ENCODE measurements at regions not wholly inside any gene's neighbourhood (a gene's known extent, or its start where the extent isn't known, plus 50 kb on each side); places are given as distances from the start of the nearest gene placed in this dataset.
"Not testable (repeated sequence)": the region's sequence is repeated elsewhere in the genome, so short reads cannot be mapped to it uniquely, and the experiment has no call there.

DNA sequence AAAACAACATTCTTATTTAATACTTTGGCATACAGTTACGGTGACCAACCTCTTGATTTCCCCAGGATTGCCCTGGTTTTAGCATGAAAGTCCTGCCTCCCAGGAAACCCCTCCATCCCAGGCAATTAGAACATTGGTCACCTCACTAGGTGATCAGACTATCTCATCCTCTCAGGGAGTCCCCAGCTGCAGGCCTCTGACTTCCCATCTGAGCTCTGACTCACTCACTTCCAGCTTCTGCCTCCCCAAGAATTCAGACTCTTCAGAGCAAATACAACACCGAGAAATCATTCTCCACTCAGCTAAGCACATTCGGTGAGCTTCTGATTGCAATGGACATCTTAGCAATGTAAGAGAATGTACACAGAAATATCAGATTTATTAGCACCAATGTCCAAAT lies 92.4 kb upstream of the HES1 start:
- H3K36me3 Mint-ChIP-seq, result no peaks in the 10 kb centered on the region
- no peaks in the 10 kb centered on the region for H3K9me3 Mint-ChIP-seq
- no peak overlapping the region for H3K4me3 Mint-ChIP-seq
- H3K27ac Mint-ChIP-seq, result no peak overlapping the region
- H3K4me1 Mint-ChIP-seq, result no peaks in the 10 kb centered on the region
- H3K27me3 Mint-ChIP-seq, result peaks cover 2% of the 10 kb centered on the region

DNA sequence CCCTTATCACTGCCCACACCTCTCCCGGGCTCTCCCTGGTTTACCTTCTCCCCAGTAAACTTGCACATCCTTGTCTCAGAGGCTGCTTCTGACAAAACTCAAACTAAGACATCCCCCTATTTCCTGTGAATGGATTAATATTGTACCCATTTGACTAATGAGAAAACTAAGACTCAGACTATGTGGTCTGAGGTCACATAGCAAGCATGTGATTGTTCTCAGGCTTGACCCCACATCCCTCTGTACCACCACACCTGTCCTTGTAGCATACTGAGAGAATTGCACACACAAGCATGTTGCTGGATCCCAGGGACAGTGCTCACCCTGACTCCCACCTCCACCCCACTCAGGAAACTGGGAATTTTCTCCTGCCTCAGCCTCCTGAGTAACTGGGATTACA lies 90.7 kb upstream of the HES1 start:
- Mint-ChIP-seq H3K4me1 (no peaks in the 10 kb centered on the region), H3K36me3 (peaks cover 3% of the 10 kb centered on the region), H3K27me3 (no peaks in the 10 kb centered on the region), H3K9me3 (peaks cover 3% of the 10 kb centered on the region), H3K27ac (no peak overlapping the region), H3K4me3 (no peak overlapping the region)

DNA sequence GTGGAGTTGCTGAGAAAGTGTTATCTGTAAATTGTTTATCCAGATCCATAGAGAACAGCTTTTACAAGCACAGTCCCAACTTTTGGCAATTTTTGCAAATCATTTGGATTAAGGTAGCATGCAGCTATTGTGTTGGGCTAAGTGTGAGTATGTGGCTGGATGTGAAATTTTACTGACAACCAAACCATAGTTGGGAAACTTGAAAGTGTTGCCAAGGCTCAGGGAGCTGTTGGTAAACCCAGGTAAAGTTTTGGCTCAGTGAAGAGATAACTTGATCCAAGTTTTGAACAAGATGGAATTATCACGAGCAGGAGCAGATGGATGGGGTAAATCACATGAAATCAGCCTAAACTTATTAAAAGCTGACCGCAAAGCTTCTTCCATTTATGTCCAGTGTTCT lies 90.0 kb upstream of the HES1 start:
- Mint-ChIP-seq H3K27me3 (no peaks in the 10 kb centered on the region), H3K27ac (no peak overlapping the region), H3K36me3 (peaks cover 3% of the 10 kb centered on the region), H3K9me3 (peaks cover 5% of the 10 kb centered on the region), H3K4me1 (no peaks in the 10 kb centered on the region), H3K4me3 (no peak overlapping the region)

DNA sequence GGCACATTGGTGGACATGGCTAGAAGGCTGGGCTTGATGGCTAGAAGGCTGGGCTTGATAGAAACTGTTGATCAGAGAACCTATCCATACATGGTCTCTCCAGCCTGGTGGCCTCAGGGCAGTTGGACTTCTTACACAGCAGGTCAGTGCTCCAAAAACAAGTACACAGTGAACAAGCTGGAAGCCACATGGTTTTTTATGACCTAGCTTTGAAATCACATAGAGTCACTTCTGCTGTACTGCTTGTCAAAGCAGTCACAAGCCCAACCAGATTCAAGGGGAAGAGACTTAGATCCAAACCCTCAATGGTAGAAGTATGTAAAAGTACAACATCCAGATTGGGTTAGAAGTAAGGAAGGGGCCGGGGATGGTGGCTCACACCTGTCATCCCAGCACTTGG lies 89.4 kb upstream of the HES1 start:
- no peak overlapping the region for H3K4me3 Mint-ChIP-seq
- peaks cover 5% of the 10 kb centered on the region for H3K9me3 Mint-ChIP-seq
- no peaks in the 10 kb centered on the region for H3K4me1 Mint-ChIP-seq
- peaks cover 3% of the 10 kb centered on the region for H3K36me3 Mint-ChIP-seq
- H3K27me3 Mint-ChIP-seq, result no peaks in the 10 kb centered on the region
- H3K27ac Mint-ChIP-seq, result no peak overlapping the region

DNA sequence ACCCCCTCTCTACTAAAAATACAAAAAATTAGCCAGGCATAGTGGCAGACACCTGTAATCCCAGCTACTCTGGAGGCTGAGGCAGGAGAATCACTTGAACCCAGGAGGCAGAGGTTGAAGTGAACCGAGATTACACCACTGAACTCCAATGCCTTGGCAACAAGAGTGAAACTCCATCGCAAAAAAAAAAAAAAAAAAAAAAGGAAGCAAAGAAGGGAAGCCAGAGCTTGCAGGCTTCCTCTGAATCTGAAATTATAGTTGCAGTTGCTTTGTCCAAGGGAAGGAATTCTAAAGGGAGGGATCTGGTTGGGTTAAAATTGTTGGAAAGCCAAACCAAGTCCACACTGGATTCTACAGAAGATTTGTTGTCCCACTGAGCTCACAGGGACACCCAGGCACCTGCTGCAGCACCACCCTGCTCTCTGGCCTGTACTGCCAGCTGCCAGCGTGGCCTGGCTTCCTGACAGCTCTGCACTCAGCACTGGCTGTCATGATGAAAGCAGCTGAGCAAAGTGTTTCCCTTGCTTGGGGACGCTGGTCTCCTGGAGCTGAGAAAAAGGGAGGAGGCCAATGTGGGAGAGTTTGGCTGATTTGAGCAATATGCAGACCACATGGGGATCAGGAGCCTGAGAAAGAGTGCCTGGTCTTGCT lies 88.8 kb upstream of the HES1 start:
- Mint-ChIP-seq H3K27ac (no peak overlapping the region), H3K4me3 (no peak overlapping the region), H3K36me3 (peaks cover 6% of the 10 kb centered on the region), H3K27me3 (no peaks in the 10 kb centered on the region), H3K9me3 (peaks cover 5% of the 10 kb centered on the region), H3K4me1 (no peaks in the 10 kb centered on the region)

DNA sequence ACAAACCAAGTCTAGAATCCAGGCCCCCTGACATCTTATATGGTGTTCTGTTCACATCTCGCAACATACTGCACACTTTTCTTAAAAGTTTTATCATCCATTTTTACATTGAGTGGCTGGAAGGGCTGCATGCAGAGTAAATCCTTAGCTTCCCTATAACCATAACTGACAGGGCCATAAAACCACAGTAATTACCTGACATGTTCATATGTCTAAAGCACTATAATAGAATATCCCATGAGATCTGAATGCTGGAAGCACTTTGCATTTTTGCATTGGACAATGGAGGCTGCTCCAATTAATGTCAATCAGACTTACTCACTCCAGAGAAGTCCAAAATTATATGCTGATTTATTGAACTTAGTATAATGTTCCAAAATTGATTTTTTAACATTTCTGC lies 86.6 kb upstream of the HES1 start:
- Mint-ChIP-seq H3K27ac (no peak overlapping the region), H3K4me1 (no peaks in the 10 kb centered on the region), H3K9me3 (peaks cover 5% of the 10 kb centered on the region), H3K36me3 (peaks cover 6% of the 10 kb centered on the region), H3K4me3 (no peak overlapping the region), H3K27me3 (no peaks in the 10 kb centered on the region)

DNA sequence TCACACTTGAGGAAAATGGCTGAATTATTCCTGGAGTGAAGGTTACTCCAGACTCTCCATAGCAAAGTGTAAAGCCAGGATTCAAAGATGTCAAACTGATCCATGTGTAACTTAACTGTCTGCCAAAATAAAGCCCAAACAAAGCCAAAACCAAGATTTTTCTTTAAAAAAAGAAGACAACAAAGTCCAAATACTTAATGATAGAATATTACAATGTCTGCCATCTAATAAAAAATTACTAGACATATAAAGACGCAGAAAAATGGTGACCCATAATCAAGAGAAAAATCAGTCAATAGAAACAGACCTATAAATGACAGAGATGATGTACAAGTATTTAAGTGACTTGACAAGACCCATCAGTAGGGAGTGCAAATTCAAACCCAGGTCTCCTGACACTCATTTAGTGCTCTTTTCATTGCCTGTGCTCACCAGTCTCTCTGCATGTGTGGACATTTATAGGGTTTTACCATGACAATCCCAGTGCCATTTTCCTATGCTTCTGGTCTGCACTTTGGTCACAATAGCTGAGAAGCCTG lies 85.1 kb upstream of the HES1 start:
- H3K36me3 Mint-ChIP-seq, result peaks cover 6% of the 10 kb centered on the region
- H3K4me1 Mint-ChIP-seq, result no peaks in the 10 kb centered on the region
- H3K27ac Mint-ChIP-seq, result no peak overlapping the region
- no peaks in the 10 kb centered on the region for H3K27me3 Mint-ChIP-seq
- peaks cover 5% of the 10 kb centered on the region for H3K9me3 Mint-ChIP-seq
- H3K4me3 Mint-ChIP-seq, result no peak overlapping the region

DNA sequence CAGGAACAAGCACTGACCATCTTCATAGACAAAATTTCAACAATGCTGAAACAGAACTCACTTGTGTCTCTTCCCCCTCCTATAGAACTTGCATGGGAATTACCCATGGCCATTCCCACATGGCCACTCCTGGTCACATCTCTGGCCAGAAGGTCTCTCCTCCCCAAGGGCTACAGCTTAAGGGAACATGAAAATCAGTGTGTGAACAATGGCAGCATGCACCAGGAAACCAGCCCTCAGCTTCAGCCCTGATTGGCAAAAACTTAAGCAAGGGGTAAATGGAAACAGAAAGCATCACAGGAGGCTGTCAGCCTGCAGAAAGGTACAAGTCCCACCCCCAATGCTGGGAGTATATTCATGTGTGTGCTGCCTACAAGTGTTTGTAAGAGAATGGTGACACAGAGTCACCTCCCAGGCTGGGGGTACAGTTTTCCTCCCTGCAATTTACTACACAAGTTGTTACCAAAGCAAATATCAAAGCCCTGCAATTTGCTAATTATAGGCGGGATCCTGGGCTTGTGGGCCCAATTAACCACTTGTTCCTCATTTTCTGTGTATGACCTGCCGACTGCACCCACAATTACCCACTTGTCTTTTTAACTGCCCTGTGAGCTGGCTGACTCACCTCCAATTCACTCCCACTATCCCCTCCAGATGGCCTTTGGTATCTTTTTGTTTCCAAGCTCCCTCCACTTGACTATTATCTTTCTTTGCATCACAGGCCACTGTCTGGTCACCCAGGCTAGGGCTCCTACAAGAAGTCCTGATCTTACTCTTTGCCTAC lies 84.4 kb upstream of the HES1 start:
- Mint-ChIP-seq H3K27me3 (no peaks in the 10 kb centered on the region), H3K36me3 (peaks cover 6% of the 10 kb centered on the region), H3K27ac (no peak overlapping the region), H3K4me3 (no peak overlapping the region), H3K4me1 (peaks cover 3% of the 10 kb centered on the region), H3K9me3 (peaks cover 5% of the 10 kb centered on the region)

DNA sequence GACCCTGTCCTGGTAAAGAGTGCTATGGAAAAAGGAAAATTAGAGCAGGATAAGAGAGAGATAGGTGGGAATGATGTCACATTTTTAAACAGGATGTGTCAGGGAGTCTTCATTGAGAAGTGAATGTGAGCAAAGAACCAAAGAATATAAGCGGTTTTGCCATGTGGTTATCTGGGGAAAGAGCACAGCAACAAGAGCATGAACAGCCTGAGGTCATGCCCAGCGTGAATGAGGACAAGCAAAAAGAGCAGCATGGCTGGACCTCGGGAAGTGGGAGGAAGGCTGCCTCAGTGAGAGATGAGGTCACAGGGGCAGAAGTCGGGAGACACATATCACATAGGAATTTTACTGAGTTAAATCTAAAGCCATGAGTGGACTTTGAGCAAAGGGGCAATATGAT lies 82.8 kb upstream of the HES1 start:
- Mint-ChIP-seq H3K27me3 (peaks cover 5% of the 10 kb centered on the region), H3K36me3 (peaks cover 6% of the 10 kb centered on the region), H3K4me3 (no peak overlapping the region)

DNA sequence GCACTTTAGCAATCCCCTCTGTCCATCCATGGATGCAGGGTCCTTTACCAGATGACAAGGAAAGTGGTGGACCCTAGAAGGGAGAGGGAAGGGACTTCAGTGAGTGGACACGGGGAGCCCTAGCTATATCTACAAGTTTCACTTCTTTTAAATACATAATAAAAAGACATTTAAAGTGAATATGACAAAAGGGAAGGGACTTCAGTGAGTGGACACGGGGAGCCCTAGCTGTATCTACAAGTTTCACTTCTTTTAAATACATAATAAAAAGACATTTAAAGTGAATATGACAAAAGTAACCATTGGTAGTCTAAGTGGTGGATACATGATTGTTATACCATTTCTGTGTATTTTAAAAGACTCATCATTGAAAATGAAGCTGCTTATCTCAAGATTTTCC lies 81.9 kb upstream of the HES1 start:
- Mint-ChIP-seq H3K4me3 (no peak overlapping the region), H3K27ac (no peak overlapping the region), H3K27me3 (peaks cover 5% of the 10 kb centered on the region), H3K9me3 (peaks cover 5% of the 10 kb centered on the region), H3K4me1 (peaks cover 11% of the 10 kb centered on the region), H3K36me3 (peaks cover 6% of the 10 kb centered on the region)

More for the DNA sequence above, 82.8 kb upstream of the HES1 start:
- Mint-ChIP-seq H3K27ac (no peak overlapping the region), H3K4me1 (peaks cover 11% of the 10 kb centered on the region), H3K9me3 (peaks cover 5% of the 10 kb centered on the region)

DNA sequence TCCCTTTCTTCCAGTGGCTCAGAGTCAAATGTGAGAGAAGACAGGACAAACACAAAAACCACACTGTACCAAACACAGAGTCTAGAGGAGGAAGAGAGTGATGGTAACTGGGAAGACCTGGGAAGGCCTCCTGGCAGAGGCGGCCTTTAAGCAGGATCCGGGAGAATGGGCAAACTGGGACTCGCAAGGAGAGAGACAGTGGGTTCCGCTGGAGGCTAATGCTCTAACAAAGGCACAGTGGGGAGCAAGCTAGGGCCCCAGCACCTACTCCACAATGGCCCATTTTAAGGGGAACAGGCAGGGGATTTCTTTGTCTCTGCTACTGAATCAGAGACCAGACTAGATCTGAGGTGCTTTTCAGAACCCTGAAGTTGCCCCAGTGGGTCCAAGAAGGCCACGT lies 81.4 kb upstream of the HES1 start:
- Mint-ChIP-seq H3K4me1 (peaks cover 11% of the 10 kb centered on the region), H3K4me3 (no peak overlapping the region), H3K27ac (no peak overlapping the region), H3K9me3 (peaks cover 5% of the 10 kb centered on the region), H3K27me3 (peaks cover 5% of the 10 kb centered on the region), H3K36me3 (peaks cover 6% of the 10 kb centered on the region)

DNA sequence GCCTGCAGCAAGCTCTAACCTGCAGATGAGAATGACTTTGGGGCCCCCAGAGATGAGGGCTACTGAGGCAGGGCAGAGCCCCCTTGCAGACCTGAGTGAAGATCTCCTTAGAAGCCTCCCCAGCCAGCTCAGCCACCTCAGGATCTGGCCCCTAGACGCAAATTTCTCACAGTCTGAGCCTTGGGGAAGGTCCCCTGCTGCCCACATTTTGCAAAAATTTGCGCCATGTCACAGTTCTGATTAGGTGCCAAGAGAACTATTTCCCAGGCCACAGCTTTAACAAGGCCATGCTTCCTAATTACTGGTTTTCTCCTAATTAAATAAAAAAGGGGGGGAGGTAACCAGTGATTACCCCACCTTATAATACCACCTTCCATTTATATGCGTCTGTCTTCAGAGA lies 81.0 kb upstream of the HES1 start:
- Mint-ChIP-seq H3K4me1 (peaks cover 11% of the 10 kb centered on the region), H3K27ac (no peak overlapping the region), H3K4me3 (no peak overlapping the region), H3K9me3 (peaks cover 5% of the 10 kb centered on the region), H3K27me3 (peaks cover 5% of the 10 kb centered on the region), H3K36me3 (peaks cover 6% of the 10 kb centered on the region)

DNA sequence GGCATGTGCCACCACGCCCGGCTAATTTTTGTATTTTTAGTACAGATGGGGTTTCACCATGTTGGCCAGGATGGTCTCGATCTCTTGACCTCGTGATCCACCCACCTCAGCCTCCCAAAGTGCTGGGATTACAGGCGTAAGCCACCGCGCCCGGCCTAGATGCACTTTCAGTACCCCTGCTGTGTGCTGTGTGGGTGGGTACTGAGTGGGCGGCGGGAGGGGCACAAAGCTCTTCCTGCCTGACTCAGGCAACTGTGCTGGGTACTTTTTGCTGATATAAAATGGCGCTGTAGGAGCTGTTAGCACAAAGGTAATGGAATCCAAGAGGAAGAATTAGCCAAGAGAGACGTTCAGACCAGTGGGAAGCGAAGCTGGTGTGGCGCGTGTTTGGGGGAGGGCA lies 79.6 kb upstream of the HES1 start:
- not testable (repeated sequence) for H3K9me3 Mint-ChIP-seq, H3K27ac Mint-ChIP-seq, H3K27me3 Mint-ChIP-seq, H3K4me3 Mint-ChIP-seq, H3K36me3 Mint-ChIP-seq
- H3K4me1 Mint-ChIP-seq, result peaks cover 11% of the 10 kb centered on the region

DNA sequence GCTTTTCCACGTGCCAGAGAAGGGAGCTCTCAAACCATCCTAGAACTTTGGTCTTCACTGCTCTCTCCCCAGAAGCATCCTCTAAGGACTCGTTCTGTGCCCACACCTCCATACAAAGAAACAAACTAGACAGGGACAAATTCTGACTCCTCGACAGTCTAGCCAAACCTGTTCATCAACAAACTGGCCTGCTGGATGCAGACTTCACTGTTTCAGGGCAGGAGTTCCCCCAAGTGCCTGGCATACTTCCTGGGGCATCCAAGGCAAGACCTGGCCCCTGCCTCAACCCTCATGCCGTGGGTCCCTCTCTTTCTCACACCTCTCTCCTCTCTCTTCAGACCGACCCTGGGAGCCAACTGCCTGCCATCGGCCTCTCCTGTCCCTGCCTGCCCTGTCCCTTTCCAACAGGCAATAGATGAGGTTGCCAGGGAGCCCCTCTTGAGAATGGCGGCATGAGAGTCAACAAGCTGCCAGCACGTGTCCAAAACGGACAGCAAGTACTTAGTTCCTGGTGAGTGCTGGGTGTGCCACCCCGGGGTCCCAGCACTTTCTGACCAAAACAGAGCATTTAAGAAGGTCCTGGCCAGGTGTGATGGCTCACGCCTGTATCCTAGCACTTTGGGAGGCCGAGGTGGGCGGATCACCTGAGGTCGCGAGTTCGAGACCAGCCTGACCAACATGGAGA lies 79.1 kb upstream of the HES1 start:
- H3K27me3 Mint-ChIP-seq, result peaks cover 5% of the 10 kb centered on the region
- H3K4me1 Mint-ChIP-seq, result peaks cover 11% of the 10 kb centered on the region
- no peaks in the 10 kb centered on the region for H3K9me3 Mint-ChIP-seq
- no peak overlapping the region for H3K4me3 Mint-ChIP-seq
- H3K27ac Mint-ChIP-seq, result no peak overlapping the region
- peaks cover 2% of the 10 kb centered on the region for H3K36me3 Mint-ChIP-seq

DNA sequence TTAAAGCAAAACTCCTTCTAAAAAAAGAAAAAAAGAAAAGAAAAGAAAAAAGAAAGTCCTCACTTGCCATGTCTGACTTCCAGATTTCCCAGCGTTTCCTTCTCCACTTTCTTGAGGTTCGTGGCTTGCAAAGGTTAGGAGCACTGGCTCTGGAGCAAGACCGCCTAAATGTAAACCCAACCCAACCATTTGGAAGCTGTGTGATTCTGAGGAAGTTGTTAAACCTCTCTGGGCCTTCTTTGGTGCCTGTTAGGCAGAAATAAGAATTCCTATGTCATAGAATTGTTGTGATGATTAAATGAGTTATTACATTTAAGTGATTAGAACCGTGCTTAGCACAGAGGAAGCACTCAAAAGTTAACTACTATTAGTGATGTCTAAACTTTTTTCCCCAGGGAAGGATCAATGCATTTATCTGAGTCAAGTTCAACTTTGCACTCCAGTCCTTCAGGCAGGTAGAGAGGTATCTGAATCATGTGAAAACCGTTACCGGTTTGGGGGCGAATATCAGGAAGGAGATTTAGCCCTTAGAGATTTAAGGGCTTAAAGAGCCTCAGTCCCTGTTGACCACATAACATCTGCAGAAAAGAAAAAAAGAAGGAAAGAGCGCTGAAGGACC lies 78.3 kb upstream of the HES1 start:
- peak overlapping the region; percentile 65 for H3K27ac Mint-ChIP-seq

DNA sequence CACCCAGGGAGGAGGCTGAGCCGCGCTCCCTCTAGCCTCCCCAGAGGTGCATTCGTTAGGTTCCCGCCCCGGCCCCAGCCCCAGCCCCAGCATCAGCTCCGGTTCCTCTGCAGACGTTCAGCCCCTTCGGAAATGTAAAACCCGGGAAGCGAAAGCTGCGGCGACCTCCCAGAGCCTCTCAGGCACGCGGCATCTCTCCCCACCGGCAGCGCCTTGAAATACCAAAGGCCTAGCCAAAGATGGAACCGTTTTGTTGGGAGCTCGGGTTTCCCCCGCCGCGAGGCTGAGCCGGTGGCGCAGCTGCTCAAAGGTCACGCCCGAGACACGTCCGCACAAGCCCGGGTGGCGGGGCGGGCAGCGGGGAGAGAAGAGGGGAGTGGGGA lies 77.8 kb upstream of the HES1 start:
- peak overlapping the region; percentile 83 for H3K4me3 Mint-ChIP-seq
- peaks cover 5% of the 10 kb centered on the region for H3K27me3 Mint-ChIP-seq
- no peaks in the 10 kb centered on the region for H3K36me3 Mint-ChIP-seq
- H3K9me3 Mint-ChIP-seq, result no peaks in the 10 kb centered on the region
- no peak overlapping the region for H3K27ac Mint-ChIP-seq
- peaks cover 11% of the 10 kb centered on the region for H3K4me1 Mint-ChIP-seq

More for the DNA sequence above, 78.3 kb upstream of the HES1 start:
- H3K4me1 Mint-ChIP-seq, result peaks cover 11% of the 10 kb centered on the region
- H3K36me3 Mint-ChIP-seq, result no peaks in the 10 kb centered on the region
- peak overlapping the region; percentile 83 for H3K4me3 Mint-ChIP-seq
- H3K9me3 Mint-ChIP-seq, result no peaks in the 10 kb centered on the region
- H3K27me3 Mint-ChIP-seq, result peaks cover 5% of the 10 kb centered on the region

All from activated naive CD4-positive, alpha-beta T cell treated with anti-CD3 and anti-CD28 coated beads, Interleukin-2, amount 50 U/mL, for 24 hours (primary cell).